Neural progenitor cell (in vitro differentiated cells): ENCODE measurements at regions not wholly inside any gene's neighbourhood (a gene's known extent, or its start where the extent isn't known, plus 50 kb on each side); places are given as distances from the start of the nearest gene placed in this dataset.

Experiments used
- DNase-seq: peaks from one replicate; pipeline ENCODE4 v3.0.0-alpha.2; 2016; ENCODE audit warnings: low spot score
- H2AFZ ChIP-seq: fragments of 200-600 bp; sonication (generic); replicated peaks from 2 replicates; pipeline ENCODE4 v1.6.1; 2016; ENCODE audit warnings: antibody characterized with exemption
- H3F3A ChIP-seq: fragments of 200-600 bp; sonication (generic); 2 replicates; pipeline ENCODE4 v1.6.1; 2016; ENCODE audit warnings: antibody characterized with exemption, low read depth
- H3K27ac ChIP-seq: fragments of 200-600 bp; sonication (generic); 2 replicates; pipeline ENCODE4 v1.5.1; 2016; ENCODE audit warnings: mild to moderate bottlenecking
- H3K27me3 ChIP-seq: fragments of 200-600 bp; sonication (generic); 2 replicates; pipeline ENCODE4 v1.6.1; 2016; ENCODE audit warnings: mild to moderate bottlenecking, moderate library complexity
- H3K36me3 ChIP-seq: fragments of 200-600 bp; sonication (generic); 2 replicates; pipeline ENCODE4 v1.5.1; 2016
- H3K4me1 ChIP-seq: fragments of 200-600 bp; sonication (generic); 2 replicates; pipeline ENCODE4 v1.6.1; 2016; ENCODE audit warnings: mixed run types
- H3K4me2 ChIP-seq: fragments of 200-600 bp; sonication (generic); 2 replicates; pipeline ENCODE4 v1.6.1; 2016
- H3K4me3 ChIP-seq: fragments of 200-600 bp; sonication (generic); 2 replicates; pipeline ENCODE4 v1.5.1; 2016
- H3K79me2 ChIP-seq: fragments of 200-600 bp; sonication (generic); 2 replicates; pipeline ENCODE4 v1.6.1; 2016; ENCODE audit warnings: low read depth
- H3K9ac ChIP-seq: fragments of 200-600 bp; sonication (generic); 2 replicates; pipeline ENCODE4 v1.6.1; 2016
- H3K9me3 ChIP-seq: fragments of 200-600 bp; sonication (generic); 2 replicates; pipeline ENCODE4 v1.5.1; 2016; ENCODE audit warnings: low read depth
- H4K20me1 ChIP-seq: fragments of 200-600 bp; sonication (generic); 2 replicates; pipeline ENCODE4 v1.6.1; 2016; ENCODE audit warnings: low read depth
- H3K27ac Mint-ChIP-seq: 3 replicates; pipeline ENCODE4 v1.8.0; 2021; ENCODE audit warnings: mixed read lengths
- H3K27me3 Mint-ChIP-seq: 2 replicates; pipeline ENCODE4 v1.8.0; 2022; ENCODE audit warnings: low read depth, mild to moderate bottlenecking, inconsistent platforms, moderate library complexity, mixed read lengths; ENCODE audit not compliant: insufficient read depth
- H3K36me3 Mint-ChIP-seq: 3 replicates; pipeline ENCODE4 v1.8.0; 2021; ENCODE audit warnings: mixed read lengths
- H3K4me1 Mint-ChIP-seq: 3 replicates; pipeline ENCODE4 v1.8.0; 2021; ENCODE audit warnings: mixed read lengths
- H3K4me3 Mint-ChIP-seq: 3 replicates; pipeline ENCODE4 v1.8.0; 2021; ENCODE audit warnings: mild to moderate bottlenecking, moderate library complexity, mixed read lengths
- H3K9me3 Mint-ChIP-seq: 3 replicates; pipeline ENCODE4 v1.8.0; 2020; ENCODE audit warnings: mixed read lengths
- CTCF ChIP-seq: fragments of 200-600 bp; sonication (generic); IDR thresholded peaks from 2 replicates; pipeline ENCODE4 v1.5.1; 2017; ENCODE audit warnings: antibody characterized with exemption, mild to moderate bottlenecking
- EZH2 ChIP-seq: fragments of 200-600 bp; sonication (generic); IDR thresholded peaks from 2 replicates; pipeline ENCODE4 v1.6.1; 2017; ENCODE audit warnings: antibody characterized with exemption, mild to moderate bottlenecking, moderate library complexity
- EZH2phosphoT487 ChIP-seq: fragments of 200-600 bp; sonication (generic); IDR thresholded peaks from 2 replicates; pipeline ENCODE4 v1.6.1; 2017; ENCODE audit warnings: antibody characterized with exemption

- Mint-ChIP-seq H3K36me3 (no peaks in the 10 kb centered on the region), H3K4me3 (no peak overlapping the region), H3K27me3 (no peaks in the 10 kb centered on the region), H3K27ac (no peak overlapping the region), H3K4me1 (no peaks in the 10 kb centered on the region), H3K9me3 (peaks cover 9% of the 10 kb centered on the region)
- DNase-seq = no peak
- H3K4me3 ChIP-seq = no peak overlapping the region
- no peak overlapping the region for H3K27ac ChIP-seq
- no peaks in the 10 kb centered on the region for H3F3A ChIP-seq
- H4K20me1 ChIP-seq = no peaks in the 10 kb centered on the region
- no peaks in the 10 kb centered on the region for H3K36me3 ChIP-seq
- H3K27me3 ChIP-seq = no peaks in the 10 kb centered on the region
- no peaks in the 10 kb centered on the region for H3K4me1 ChIP-seq
- no peak for TF ChIP-seq CTCF
- no peak for TF ChIP-seq EZH2phosphoT487
- no peak for TF ChIP-seq EZH2
- no peak overlapping the region for H3K9ac ChIP-seq
- H3K9me3 ChIP-seq = no peaks in the 10 kb centered on the region
- no peak overlapping the region for H3K4me2 ChIP-seq
- no peaks in the 10 kb centered on the region for H3K79me2 ChIP-seq
- no peak overlapping the region for H2AFZ ChIP-seq
These were observed 773.8 kb downstream of the PLOD2 start for GRCh38 chr3:145387211-145387610.

GRCh38 chr3:145395421-145395820, 765.6 kb downstream of the PLOD2 start:
- no peak for DNase-seq
- no peaks in the 10 kb centered on the region for H3K27me3 Mint-ChIP-seq
- Histone ChIP-seq H3K9me3 (no peaks in the 10 kb centered on the region), H4K20me1 (no peaks in the 10 kb centered on the region), H3K27ac (no peak overlapping the region), H3K36me3 (no peaks in the 10 kb centered on the region), H3K79me2 (no peaks in the 10 kb centered on the region), H3K9ac (no peak overlapping the region), H3K4me1 (no peaks in the 10 kb centered on the region), H3K4me3 (no peak overlapping the region), H3F3A (no peaks in the 10 kb centered on the region), H2AFZ (no peak overlapping the region), H3K4me2 (no peak overlapping the region), H3K27me3 (no peaks in the 10 kb centered on the region)
- H3K36me3 Mint-ChIP-seq = no peaks in the 10 kb centered on the region
- H3K27ac Mint-ChIP-seq = no peak overlapping the region
- H3K4me3 Mint-ChIP-seq = no peak overlapping the region
- TF ChIP-seq EZH2phosphoT487 = no peak
- TF ChIP-seq CTCF = no peak
- no peak for TF ChIP-seq EZH2
- no peaks in the 10 kb centered on the region for H3K9me3 Mint-ChIP-seq
- H3K4me1 Mint-ChIP-seq = no peaks in the 10 kb centered on the region

- no peaks in the 10 kb centered on the region for H4K20me1 ChIP-seq
- no peak overlapping the region for H3K4me3 Mint-ChIP-seq
- no peak overlapping the region for H3K4me2 ChIP-seq
- no peaks in the 10 kb centered on the region for H3K4me1 Mint-ChIP-seq
- TF ChIP-seq CTCF (no peak), EZH2 (no peak), EZH2phosphoT487 (no peak)
- H3K9me3 Mint-ChIP-seq = no peaks in the 10 kb centered on the region
- no peaks in the 10 kb centered on the region for H3F3A ChIP-seq
- H3K9ac ChIP-seq = no peak overlapping the region
- H2AFZ ChIP-seq = no peak overlapping the region
- no peaks in the 10 kb centered on the region for H3K27me3 Mint-ChIP-seq
- H3K27me3 ChIP-seq = no peaks in the 10 kb centered on the region
- H3K4me3 ChIP-seq = no peak overlapping the region
- no peak overlapping the region for H3K27ac ChIP-seq
- no peaks in the 10 kb centered on the region for H3K36me3 Mint-ChIP-seq
- H3K36me3 ChIP-seq = no peaks in the 10 kb centered on the region
- H3K27ac Mint-ChIP-seq = no peak overlapping the region
- no peak for DNase-seq
- no peaks in the 10 kb centered on the region for H3K79me2 ChIP-seq
- no peaks in the 10 kb centered on the region for H3K9me3 ChIP-seq
- no peaks in the 10 kb centered on the region for H3K4me1 ChIP-seq
These were observed 749.4 kb downstream of the PLOD2 start for GRCh38 chr3:145411605-145412004.

- H3K9me3 Mint-ChIP-seq = no peaks in the 10 kb centered on the region
- no peak for TF ChIP-seq EZH2
- no peak for TF ChIP-seq CTCF
- no peak for TF ChIP-seq EZH2phosphoT487
- H3K4me1 Mint-ChIP-seq = no peaks in the 10 kb centered on the region
- H3K4me3 ChIP-seq = no peak overlapping the region
- no peaks in the 10 kb centered on the region for H3F3A ChIP-seq
- no peak overlapping the region for H3K4me3 Mint-ChIP-seq
- no peaks in the 10 kb centered on the region for H3K9me3 ChIP-seq
- H3K9ac ChIP-seq = no peak overlapping the region
- H3K4me2 ChIP-seq = no peak overlapping the region
- H4K20me1 ChIP-seq = no peaks in the 10 kb centered on the region
- no peaks in the 10 kb centered on the region for H3K27me3 Mint-ChIP-seq
- no peaks in the 10 kb centered on the region for H3K79me2 ChIP-seq
- no peaks in the 10 kb centered on the region for H3K36me3 ChIP-seq
- DNase-seq = no peak
- no peak overlapping the region for H2AFZ ChIP-seq
- no peaks in the 10 kb centered on the region for H3K4me1 ChIP-seq
- no peaks in the 10 kb centered on the region for H3K36me3 Mint-ChIP-seq
- H3K27me3 ChIP-seq = no peaks in the 10 kb centered on the region
- no peak overlapping the region for H3K27ac ChIP-seq
- H3K27ac Mint-ChIP-seq = no peak overlapping the region
These were observed 743.3 kb downstream of the PLOD2 start for GRCh38 chr3:145417678-145418077.
